Chondrocyte (in vitro differentiated cells): ENCODE measurements at regions not wholly inside any gene's neighbourhood (a gene's known extent, or its start where the extent isn't known, plus 50 kb on each side); places are given as distances from the start of the nearest gene placed in this dataset.

Experiments
- DNase-seq: peaks from one replicate; pipeline ENCODE4 v3.0.0; 2021; ENCODE audit warnings: mixed read lengths, low spot score
- H3K27ac Mint-ChIP-seq: one replicate; pipeline ENCODE4 v1.8.0; 2021; ENCODE audit warnings: mild to moderate bottlenecking, moderate library complexity, mixed read lengths; ENCODE audit not compliant: unreplicated experiment
- H3K27me3 Mint-ChIP-seq: 2 replicates; pipeline ENCODE4 v1.8.0; 2021; ENCODE audit warnings: low read depth, mixed read lengths
- H3K36me3 Mint-ChIP-seq: 2 replicates; pipeline ENCODE4 v1.8.0; 2021; ENCODE audit warnings: low read depth, mixed read lengths
- H3K4me1 Mint-ChIP-seq: 2 replicates; pipeline ENCODE4 v1.8.0; 2021; ENCODE audit warnings: low read depth, mild to moderate bottlenecking, mixed read lengths
- H3K4me3 Mint-ChIP-seq: one replicate; pipeline ENCODE4 v1.8.0; 2021; ENCODE audit warnings: mild to moderate bottlenecking, moderate library complexity, mixed read lengths; ENCODE audit not compliant: unreplicated experiment
- H3K9me3 Mint-ChIP-seq: 2 replicates; pipeline ENCODE4 v1.8.0; 2021; ENCODE audit warnings: low read depth, mixed read lengths
- TF ChIP-seq, protein P1 (sequence below): fragments of 200-600 bp; sonication (generic); IDR thresholded peaks from 2 replicates; pipeline ENCODE4 v1.5.0; 2021; ENCODE audit warnings: antibody characterized with exemption, mild to moderate bottlenecking, moderate library complexity

DNA sequence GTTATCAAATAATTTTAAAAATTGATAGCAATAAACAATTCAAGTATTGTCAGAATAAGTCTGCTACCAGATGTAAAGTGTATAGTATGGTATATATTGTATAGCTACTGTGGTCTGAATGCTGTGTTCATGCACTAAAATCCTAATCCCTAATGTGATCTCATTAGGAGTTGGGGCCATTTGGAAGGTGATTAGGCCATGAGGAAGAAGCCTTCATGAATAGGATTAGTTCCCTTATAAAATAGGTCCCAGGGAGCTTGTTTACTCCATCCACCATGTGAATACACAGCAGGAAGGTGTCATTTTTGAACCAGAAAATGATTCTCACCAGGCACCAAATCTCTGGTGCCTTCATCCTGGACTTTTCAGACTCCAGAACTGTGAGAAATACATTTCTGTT, 363.0 kb upstream of the CNTN5 start:
- no peaks in the 10 kb centered on the region for H3K36me3 Mint-ChIP-seq
- no peaks in the 10 kb centered on the region for H3K4me1 Mint-ChIP-seq
- TF ChIP-seq, protein P1, sequence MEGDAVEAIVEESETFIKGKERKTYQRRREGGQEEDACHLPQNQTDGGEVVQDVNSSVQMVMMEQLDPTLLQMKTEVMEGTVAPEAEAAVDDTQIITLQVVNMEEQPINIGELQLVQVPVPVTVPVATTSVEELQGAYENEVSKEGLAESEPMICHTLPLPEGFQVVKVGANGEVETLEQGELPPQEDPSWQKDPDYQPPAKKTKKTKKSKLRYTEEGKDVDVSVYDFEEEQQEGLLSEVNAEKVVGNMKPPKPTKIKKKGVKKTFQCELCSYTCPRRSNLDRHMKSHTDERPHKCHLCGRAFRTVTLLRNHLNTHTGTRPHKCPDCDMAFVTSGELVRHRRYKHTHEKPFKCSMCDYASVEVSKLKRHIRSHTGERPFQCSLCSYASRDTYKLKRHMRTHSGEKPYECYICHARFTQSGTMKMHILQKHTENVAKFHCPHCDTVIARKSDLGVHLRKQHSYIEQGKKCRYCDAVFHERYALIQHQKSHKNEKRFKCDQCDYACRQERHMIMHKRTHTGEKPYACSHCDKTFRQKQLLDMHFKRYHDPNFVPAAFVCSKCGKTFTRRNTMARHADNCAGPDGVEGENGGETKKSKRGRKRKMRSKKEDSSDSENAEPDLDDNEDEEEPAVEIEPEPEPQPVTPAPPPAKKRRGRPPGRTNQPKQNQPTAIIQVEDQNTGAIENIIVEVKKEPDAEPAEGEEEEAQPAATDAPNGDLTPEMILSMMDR: no peak
- no peak for DNase-seq
- H3K27ac Mint-ChIP-seq: no peak overlapping the region
- no peaks in the 10 kb centered on the region for H3K9me3 Mint-ChIP-seq
- H3K27me3 Mint-ChIP-seq: no peaks in the 10 kb centered on the region
- no peak overlapping the region for H3K4me3 Mint-ChIP-seq

DNA sequence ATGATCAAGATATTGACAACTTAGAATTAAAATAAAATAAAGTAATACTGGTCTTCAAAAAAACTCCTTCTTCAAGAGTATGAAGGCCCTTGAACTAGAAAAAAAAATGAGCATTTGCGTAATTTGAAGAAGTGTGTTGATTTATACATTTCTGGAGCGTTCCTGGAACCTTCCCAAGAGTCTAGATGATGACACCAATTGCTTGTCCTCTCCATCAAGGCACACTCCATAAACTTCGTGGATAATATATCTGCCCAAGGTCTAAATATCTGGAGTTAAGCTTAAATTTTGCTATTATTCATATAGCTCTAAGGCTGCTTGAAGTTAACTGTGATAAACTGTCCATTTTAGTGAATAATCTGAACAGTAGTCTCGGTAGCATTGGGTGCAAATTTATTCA, 361.3 kb upstream of the CNTN5 start:
- H3K4me3 Mint-ChIP-seq: no peak overlapping the region
- no peaks in the 10 kb centered on the region for H3K9me3 Mint-ChIP-seq
- H3K4me1 Mint-ChIP-seq: no peaks in the 10 kb centered on the region
- DNase-seq: no peak
- no peaks in the 10 kb centered on the region for H3K36me3 Mint-ChIP-seq
- no peak overlapping the region for H3K27ac Mint-ChIP-seq
- no peaks in the 10 kb centered on the region for H3K27me3 Mint-ChIP-seq
- TF ChIP-seq, protein P1: no peak

DNA sequence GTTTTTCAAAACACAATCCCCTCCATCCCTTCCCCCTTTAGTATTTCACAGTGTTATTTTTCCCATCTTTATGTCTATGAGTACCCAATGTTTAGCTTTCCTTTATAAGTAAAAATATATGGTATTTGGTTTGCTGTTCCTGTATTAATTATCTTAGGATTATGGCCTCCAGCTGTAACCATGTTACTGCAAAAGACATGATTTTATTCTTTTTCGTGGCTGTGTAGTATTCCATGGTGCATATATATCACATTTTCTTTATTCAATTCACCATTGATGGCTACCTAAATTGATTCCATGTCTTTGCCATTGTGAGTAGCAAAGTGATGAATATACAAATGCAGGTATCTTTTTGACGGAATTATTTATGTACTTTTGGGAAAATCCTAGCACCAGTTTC, 346.4 kb upstream of the CNTN5 start:
- Mint-ChIP-seq H3K27ac (no peak overlapping the region), H3K9me3 (peaks cover 9% of the 10 kb centered on the region), H3K36me3 (no peaks in the 10 kb centered on the region), H3K27me3 (no peaks in the 10 kb centered on the region), H3K4me1 (no peaks in the 10 kb centered on the region), H3K4me3 (no peak overlapping the region)
- DNase-seq: no peak
- TF ChIP-seq, protein P1: no peak

DNA sequence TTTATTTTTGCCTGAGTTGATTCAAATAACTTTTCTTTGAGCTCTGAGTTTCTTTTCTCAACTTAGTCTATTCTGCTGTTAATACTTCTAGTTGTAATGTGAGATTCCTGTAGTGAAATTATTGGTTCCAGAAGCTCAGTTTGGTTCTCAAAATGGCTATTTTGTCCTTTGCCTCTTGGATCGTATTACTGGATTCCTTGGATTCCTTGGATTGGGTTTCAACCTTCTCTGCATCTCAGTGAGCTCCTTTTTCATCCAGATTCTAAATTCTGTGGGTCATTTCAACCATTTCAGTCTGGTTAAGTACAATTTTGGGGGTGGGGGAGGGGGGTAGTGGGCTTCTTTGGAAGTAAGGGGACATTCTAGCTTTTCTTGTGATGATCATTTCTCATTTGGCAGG, 341.1 kb upstream of the CNTN5 start:
- peaks cover 9% of the 10 kb centered on the region for H3K9me3 Mint-ChIP-seq
- no peak overlapping the region for H3K27ac Mint-ChIP-seq
- no peaks in the 10 kb centered on the region for H3K4me1 Mint-ChIP-seq

DNA sequence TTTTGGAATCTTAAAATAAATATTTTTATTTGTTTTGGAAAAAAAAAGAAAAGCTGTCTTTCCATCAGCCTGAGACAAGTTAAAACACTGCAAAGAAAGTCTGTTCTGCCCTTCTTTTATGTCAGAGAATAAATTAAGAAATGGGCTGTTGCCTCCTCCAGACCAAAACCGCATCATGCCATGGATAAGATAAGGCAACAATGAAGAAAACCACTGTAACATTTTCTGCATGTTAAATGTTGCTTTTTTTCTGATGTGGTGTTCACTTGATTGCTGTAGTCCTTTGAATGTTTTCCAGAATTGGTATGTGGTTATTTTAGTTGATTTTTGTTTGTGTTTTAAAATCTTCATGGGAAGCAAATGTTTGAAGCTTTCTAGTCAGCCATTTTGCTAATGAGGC, 319.2 kb upstream of the CNTN5 start:
- Mint-ChIP-seq H3K27ac (no peak overlapping the region), H3K4me3 (no peak overlapping the region), H3K4me1 (no peaks in the 10 kb centered on the region), H3K9me3 (peaks cover 9% of the 10 kb centered on the region), H3K36me3 (no peaks in the 10 kb centered on the region), H3K27me3 (no peaks in the 10 kb centered on the region)
- TF ChIP-seq, protein P1: no peak
- DNase-seq: no peak

More for the DNA sequence above, 341.1 kb upstream of the CNTN5 start:
- H3K27me3 Mint-ChIP-seq: no peaks in the 10 kb centered on the region
- DNase-seq: no peak
- TF ChIP-seq, protein P1: no peak
- no peaks in the 10 kb centered on the region for H3K36me3 Mint-ChIP-seq
- no peak overlapping the region for H3K4me3 Mint-ChIP-seq
